ENCODE measurements at regions not wholly inside any gene's neighbourhood (a gene's known extent, or its start where the extent isn't known, plus 50 kb on each side); places are given as distances from the start of the nearest gene placed in this dataset.

DNA sequence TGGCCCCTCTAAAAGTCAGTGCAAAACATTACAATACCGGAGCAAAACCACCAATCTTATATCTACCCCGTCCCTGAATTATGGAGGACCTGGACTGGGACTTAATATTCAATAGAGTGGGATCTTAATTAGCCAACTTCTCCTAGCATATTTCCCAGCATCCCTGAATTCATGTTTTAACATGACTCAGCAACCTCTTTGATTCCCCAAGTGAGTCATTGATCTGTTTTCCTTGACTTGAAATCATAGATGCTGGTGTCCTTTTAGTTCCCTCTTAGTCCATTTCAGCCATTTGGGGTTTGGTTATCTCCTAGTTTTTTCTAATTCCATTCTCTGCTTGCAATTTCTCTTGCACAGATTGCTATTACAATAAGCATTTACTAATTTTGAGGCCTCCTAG lies 677.7 kb upstream of the CELF4 start:
- H3K4me1 ChIP-seq (ENCODE audit: control insufficient read depth in 2 of 2, insufficient read depth in 2 of 2, low read length in 2 of 2) = no peaks in the 10 kb centered on the region
- H3K4me3 ChIP-seq (ENCODE audit: low read length in 2 of 2) = no peak overlapping the region
- no peak overlapping the region for H3K27ac ChIP-seq (ENCODE audit: low read depth in 1 of 2, low read length in 1 of 2)
- WGBS = 94% methylated on average over 2 of the region's 2 CpGs
- no peak for DNase-seq (ENCODE audit: low read depth in 6 of 9, low spot score in 9 of 9)
- no peaks in the 10 kb centered on the region for H3K36me3 ChIP-seq (ENCODE audit: control insufficient read depth in 2 of 2, insufficient read depth in 2 of 2, low read length in 1 of 2)
- no peaks in the 10 kb centered on the region for H3K9me3 ChIP-seq (ENCODE audit: control insufficient read depth in 2 of 2, insufficient read depth in 1 of 2, low read length in 1 of 2)
- no peaks in the 10 kb centered on the region for H3K27me3 ChIP-seq (ENCODE audit: control insufficient read depth in 2 of 2, insufficient read depth in 1 of 2, low read length in 1 of 2)

DNA sequence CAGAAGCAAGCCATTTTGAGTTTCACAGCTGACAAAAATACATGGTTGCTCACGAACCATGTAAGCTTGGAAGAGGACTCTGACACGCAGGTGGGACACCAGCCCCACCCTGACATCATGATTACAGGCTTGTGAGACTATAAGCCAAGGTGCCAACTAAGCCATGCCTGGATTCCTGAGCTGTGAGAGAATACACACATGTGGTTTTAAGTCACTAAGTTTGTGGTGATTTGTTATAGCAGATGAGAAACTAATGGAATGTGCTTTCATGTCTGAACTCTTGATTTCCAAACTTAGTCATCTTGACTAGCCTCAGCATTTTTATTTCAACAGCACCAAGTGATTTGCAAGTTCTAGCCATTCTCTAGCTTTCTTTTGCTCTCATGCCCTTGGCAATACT lies 676.1 kb upstream of the CELF4 start:
- Histone ChIP-seq H3K36me3 (ENCODE audit: control insufficient read depth in 2 of 2, insufficient read depth in 2 of 2, low read length in 1 of 2) (no peaks in the 10 kb centered on the region), H3K4me3 (ENCODE audit: low read length in 2 of 2) (no peak overlapping the region), H3K4me1 (ENCODE audit: control insufficient read depth in 2 of 2, insufficient read depth in 2 of 2, low read length in 2 of 2) (no peaks in the 10 kb centered on the region), H3K27me3 (ENCODE audit: control insufficient read depth in 2 of 2, insufficient read depth in 1 of 2, low read length in 1 of 2) (no peaks in the 10 kb centered on the region), H3K9me3 (ENCODE audit: control insufficient read depth in 2 of 2, insufficient read depth in 1 of 2, low read length in 1 of 2) (no peaks in the 10 kb centered on the region), H3K27ac (ENCODE audit: low read depth in 1 of 2, low read length in 1 of 2) (no peak overlapping the region)
- 88% methylated on average over 2 of the region's 2 CpGs for WGBS
- DNase-seq (ENCODE audit: low read depth in 6 of 9, low spot score in 9 of 9) = no peak

DNA sequence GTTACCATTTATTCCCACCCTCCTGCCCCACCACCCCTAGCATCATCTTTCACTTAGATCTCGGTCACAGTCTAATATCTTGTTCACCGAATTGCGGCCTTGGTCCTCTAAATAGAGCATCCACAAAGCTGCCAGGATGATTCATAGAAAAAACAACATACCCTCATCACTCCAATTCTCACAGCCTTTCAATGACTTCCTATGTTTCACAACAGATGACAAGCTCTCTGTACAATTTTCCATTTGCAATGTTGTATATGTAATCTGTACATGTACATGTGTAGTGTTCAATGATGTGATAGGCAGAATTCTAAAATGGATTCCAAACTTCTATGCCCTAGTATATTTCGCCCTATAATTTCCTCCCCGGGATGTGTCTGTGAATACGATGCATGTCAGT lies 675.6 kb upstream of the CELF4 start:
- Histone ChIP-seq H3K4me3 (ENCODE audit: low read length in 2 of 2) (no peak overlapping the region), H3K36me3 (ENCODE audit: control insufficient read depth in 2 of 2, insufficient read depth in 2 of 2, low read length in 1 of 2) (no peaks in the 10 kb centered on the region), H3K27me3 (ENCODE audit: control insufficient read depth in 2 of 2, insufficient read depth in 1 of 2, low read length in 1 of 2) (no peaks in the 10 kb centered on the region), H3K4me1 (ENCODE audit: control insufficient read depth in 2 of 2, insufficient read depth in 2 of 2, low read length in 2 of 2) (no peaks in the 10 kb centered on the region), H3K9me3 (ENCODE audit: control insufficient read depth in 2 of 2, insufficient read depth in 1 of 2, low read length in 1 of 2) (no peaks in the 10 kb centered on the region), H3K27ac (ENCODE audit: low read depth in 1 of 2, low read length in 1 of 2) (no peak overlapping the region)
- DNase-seq (ENCODE audit: low read depth in 6 of 9, low spot score in 9 of 9) = no peak
- WGBS = 97% methylated on average over 6 of the region's 6 CpGs

DNA sequence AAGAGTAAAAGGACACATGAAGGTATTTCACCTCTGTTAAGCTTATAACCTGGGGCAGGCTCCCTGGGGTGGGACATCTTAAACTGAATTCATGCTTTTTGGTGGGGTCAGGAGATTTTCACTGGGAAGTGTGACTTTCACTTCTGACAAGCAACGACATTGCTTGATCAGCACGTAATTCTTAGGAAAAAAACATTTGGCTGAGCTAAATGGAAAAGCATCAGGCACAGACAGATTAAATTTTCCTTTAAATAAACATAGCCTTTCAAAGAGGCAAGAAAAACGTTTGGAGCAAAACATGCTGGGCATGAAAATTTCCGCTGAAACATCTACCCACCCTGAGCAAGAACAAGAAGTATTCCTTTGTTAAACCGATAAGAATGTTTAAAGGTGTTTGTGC lies 674.0 kb upstream of the CELF4 start:
- Histone ChIP-seq H3K27ac (ENCODE audit: low read depth in 1 of 2, low read length in 1 of 2) (no peak overlapping the region), H3K36me3 (ENCODE audit: control insufficient read depth in 2 of 2, insufficient read depth in 2 of 2, low read length in 1 of 2) (no peaks in the 10 kb centered on the region), H3K27me3 (ENCODE audit: control insufficient read depth in 2 of 2, insufficient read depth in 1 of 2, low read length in 1 of 2) (no peaks in the 10 kb centered on the region), H3K4me3 (ENCODE audit: low read length in 2 of 2) (no peak overlapping the region), H3K4me1 (ENCODE audit: control insufficient read depth in 2 of 2, insufficient read depth in 2 of 2, low read length in 2 of 2) (no peaks in the 10 kb centered on the region), H3K9me3 (ENCODE audit: control insufficient read depth in 2 of 2, insufficient read depth in 1 of 2, low read length in 1 of 2) (no peaks in the 10 kb centered on the region)
- DNase-seq (ENCODE audit: low read depth in 6 of 9, low spot score in 9 of 9) = no peak
- 92% methylated on average over 5 of the region's 5 CpGs for WGBS

DNA sequence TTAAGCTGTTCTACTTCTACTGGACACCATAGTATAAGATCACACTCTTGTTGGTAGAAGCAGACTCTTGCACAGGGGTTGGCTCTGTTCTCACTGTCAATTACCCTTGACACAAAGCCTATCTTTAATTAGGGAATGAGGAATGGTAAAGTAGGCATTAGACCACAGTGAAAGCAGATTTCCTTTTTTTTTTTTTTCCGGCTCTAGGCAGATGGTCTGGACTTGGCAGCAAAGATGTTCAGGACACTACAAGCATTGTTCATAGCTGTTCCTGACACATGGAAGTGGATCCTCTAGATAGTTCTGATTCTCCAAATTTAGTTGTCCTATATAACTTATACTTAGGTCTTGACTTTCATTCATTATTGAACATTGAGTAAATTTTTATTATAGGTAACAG lies 672.2 kb upstream of the CELF4 start:
- H3K27ac ChIP-seq (ENCODE audit: low read depth in 1 of 2, low read length in 1 of 2) = no peak overlapping the region
- H3K4me1 ChIP-seq (ENCODE audit: control insufficient read depth in 2 of 2, insufficient read depth in 2 of 2, low read length in 2 of 2) = no peaks in the 10 kb centered on the region
- H3K27me3 ChIP-seq (ENCODE audit: control insufficient read depth in 2 of 2, insufficient read depth in 1 of 2, low read length in 1 of 2) = no peaks in the 10 kb centered on the region
- H3K4me3 ChIP-seq (ENCODE audit: low read length in 2 of 2) = no peak overlapping the region
- H3K36me3 ChIP-seq (ENCODE audit: control insufficient read depth in 2 of 2, insufficient read depth in 2 of 2, low read length in 1 of 2) = no peaks in the 10 kb centered on the region
- H3K9me3 ChIP-seq (ENCODE audit: control insufficient read depth in 2 of 2, insufficient read depth in 1 of 2, low read length in 1 of 2) = no peaks in the 10 kb centered on the region
- DNase-seq (ENCODE audit: low read depth in 6 of 9, low spot score in 9 of 9) = no peak
- 97% methylated on average over 1 of the region's 1 CpG for WGBS

DNA sequence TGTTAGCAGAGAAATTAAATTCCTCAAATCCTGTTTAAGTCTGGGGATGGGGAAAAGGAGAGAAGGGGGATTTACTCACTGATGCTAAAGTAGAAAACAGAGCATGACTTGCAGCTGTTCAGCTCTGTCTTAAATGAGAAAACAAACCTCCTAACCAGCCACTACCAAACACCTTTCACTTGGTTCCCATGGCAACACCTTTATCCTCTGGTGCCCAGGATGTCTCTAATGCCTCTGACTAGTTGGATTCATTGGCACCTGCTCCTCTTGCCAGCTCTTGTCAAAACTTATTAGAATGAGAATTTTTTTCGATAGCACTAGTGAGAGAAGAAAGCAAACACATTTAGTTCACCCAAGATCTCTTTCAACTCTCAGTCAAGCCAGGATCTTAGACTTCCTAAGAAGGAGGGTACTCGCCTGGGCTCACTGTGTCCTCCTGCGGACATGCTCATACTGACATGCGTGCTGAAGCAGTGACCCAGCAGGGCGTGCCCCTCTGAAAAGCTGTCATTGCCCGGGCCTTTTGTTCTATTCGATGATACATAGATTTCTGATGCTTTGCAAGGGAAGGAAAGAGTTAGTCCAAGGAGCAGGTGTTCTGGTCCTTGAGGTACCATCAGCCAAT lies 656.0 kb upstream of the CELF4 start:
- Histone ChIP-seq H3K4me1 (ENCODE audit: control insufficient read depth in 2 of 2, insufficient read depth in 2 of 2, low read length in 2 of 2) (no peaks in the 10 kb centered on the region), H3K36me3 (ENCODE audit: control insufficient read depth in 2 of 2, insufficient read depth in 2 of 2, low read length in 1 of 2) (no peaks in the 10 kb centered on the region), H3K4me3 (ENCODE audit: low read length in 2 of 2) (no peak overlapping the region), H3K9me3 (ENCODE audit: control insufficient read depth in 2 of 2, insufficient read depth in 1 of 2, low read length in 1 of 2) (no peaks in the 10 kb centered on the region), H3K27me3 (ENCODE audit: control insufficient read depth in 2 of 2, insufficient read depth in 1 of 2, low read length in 1 of 2) (no peaks in the 10 kb centered on the region), H3K27ac (ENCODE audit: low read depth in 1 of 2, low read length in 1 of 2) (no peak overlapping the region)
- DNase-seq (ENCODE audit: low read depth in 6 of 9, low spot score in 9 of 9) = no peak
- WGBS = 95% methylated on average over 7 of the region's 7 CpGs

DNA sequence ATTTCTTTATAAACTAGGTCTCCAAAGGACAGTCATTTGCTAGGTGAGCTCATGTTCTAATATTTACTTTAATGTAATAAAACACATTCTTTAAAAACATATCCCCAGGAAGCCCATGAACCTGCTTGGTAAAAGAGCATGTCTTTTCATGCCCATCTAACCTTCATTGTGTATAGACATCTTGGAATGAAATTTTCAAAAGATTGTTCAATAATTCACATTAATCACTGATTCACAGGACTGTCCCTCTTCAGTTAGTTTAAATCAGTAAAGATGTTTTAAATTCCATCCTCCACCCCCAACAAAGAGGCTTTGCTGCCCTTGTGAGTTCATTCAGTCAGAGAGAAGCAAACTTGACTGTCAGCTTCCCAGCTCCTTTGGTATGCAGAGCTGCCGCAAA lies 633.4 kb upstream of the CELF4 start:
- H3K27ac ChIP-seq (ENCODE audit: low read depth in 1 of 2, low read length in 1 of 2) = no peak overlapping the region
- 92% methylated on average over 1 of the region's 1 CpG for WGBS
- H3K4me3 ChIP-seq (ENCODE audit: low read length in 2 of 2) = no peak overlapping the region
- no peaks in the 10 kb centered on the region for H3K9me3 ChIP-seq (ENCODE audit: control insufficient read depth in 2 of 2, insufficient read depth in 1 of 2, low read length in 1 of 2)
- DNase-seq (ENCODE audit: low read depth in 6 of 9, low spot score in 9 of 9) = no peak
- H3K36me3 ChIP-seq (ENCODE audit: control insufficient read depth in 2 of 2, insufficient read depth in 2 of 2, low read length in 1 of 2) = no peaks in the 10 kb centered on the region
- H3K4me1 ChIP-seq (ENCODE audit: control insufficient read depth in 2 of 2, insufficient read depth in 2 of 2, low read length in 2 of 2) = no peaks in the 10 kb centered on the region
- H3K27me3 ChIP-seq (ENCODE audit: control insufficient read depth in 2 of 2, insufficient read depth in 1 of 2, low read length in 1 of 2) = no peaks in the 10 kb centered on the region

DNA sequence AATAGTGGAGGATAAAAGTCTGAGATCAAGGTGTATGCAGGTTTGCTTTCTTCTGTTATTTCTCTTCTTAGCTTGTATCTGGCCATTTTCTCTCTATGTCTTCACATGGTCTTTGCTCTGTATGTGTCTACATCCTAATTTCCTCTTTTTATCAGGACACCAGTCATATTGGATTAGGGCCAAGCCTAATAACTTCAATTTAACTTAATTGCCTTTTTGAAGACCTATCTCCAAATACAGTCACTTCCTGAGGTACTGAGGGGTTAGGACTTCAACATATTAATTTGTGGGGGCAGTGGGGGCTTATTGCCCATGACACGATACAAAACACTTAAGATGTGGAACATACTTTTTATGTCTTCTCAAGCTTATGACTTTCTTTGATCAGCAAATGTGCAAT lies 632.9 kb upstream of the CELF4 start:
- H3K27me3 ChIP-seq (ENCODE audit: control insufficient read depth in 2 of 2, insufficient read depth in 1 of 2, low read length in 1 of 2) = no peaks in the 10 kb centered on the region
- no peak for DNase-seq (ENCODE audit: low read depth in 6 of 9, low spot score in 9 of 9)
- H3K4me1 ChIP-seq (ENCODE audit: control insufficient read depth in 2 of 2, insufficient read depth in 2 of 2, low read length in 2 of 2) = no peaks in the 10 kb centered on the region
- no peak overlapping the region for H3K4me3 ChIP-seq (ENCODE audit: low read length in 2 of 2)
- H3K9me3 ChIP-seq (ENCODE audit: control insufficient read depth in 2 of 2, insufficient read depth in 1 of 2, low read length in 1 of 2) = no peaks in the 10 kb centered on the region
- no peaks in the 10 kb centered on the region for H3K36me3 ChIP-seq (ENCODE audit: control insufficient read depth in 2 of 2, insufficient read depth in 2 of 2, low read length in 1 of 2)
- 81% methylated on average over 1 of the region's 1 CpG for WGBS
- H3K27ac ChIP-seq (ENCODE audit: low read depth in 1 of 2, low read length in 1 of 2) = no peak overlapping the region

DNA sequence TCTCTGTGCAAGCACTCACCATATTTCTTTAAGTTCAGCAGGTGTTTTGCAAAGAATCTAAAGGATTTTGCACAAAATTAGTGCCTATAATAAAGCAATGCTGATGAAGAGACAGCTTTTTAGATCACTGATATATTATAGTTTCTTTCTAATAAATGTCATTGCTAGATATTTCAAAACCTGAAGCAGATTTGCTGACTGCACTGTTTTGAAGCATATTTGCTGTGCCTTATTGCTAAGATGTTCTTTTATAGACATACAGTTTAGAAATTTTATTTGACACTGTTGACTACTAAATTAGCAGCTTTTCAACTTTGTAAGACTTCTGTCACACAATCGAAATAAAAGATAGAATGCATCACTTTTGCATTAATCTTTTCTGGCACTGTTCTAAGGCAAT lies 620.9 kb upstream of the CELF4 start:
- Histone ChIP-seq H3K36me3 (ENCODE audit: control insufficient read depth in 2 of 2, insufficient read depth in 2 of 2, low read length in 1 of 2) (no peaks in the 10 kb centered on the region), H3K9me3 (ENCODE audit: control insufficient read depth in 2 of 2, insufficient read depth in 1 of 2, low read length in 1 of 2) (no peaks in the 10 kb centered on the region), H3K4me3 (ENCODE audit: low read length in 2 of 2) (no peak overlapping the region), H3K27ac (ENCODE audit: low read depth in 1 of 2, low read length in 1 of 2) (no peak overlapping the region), H3K27me3 (ENCODE audit: control insufficient read depth in 2 of 2, insufficient read depth in 1 of 2, low read length in 1 of 2) (no peaks in the 10 kb centered on the region), H3K4me1 (ENCODE audit: control insufficient read depth in 2 of 2, insufficient read depth in 2 of 2, low read length in 2 of 2) (no peaks in the 10 kb centered on the region)
- 87% methylated on average over 1 of the region's 1 CpG for WGBS
- no peak for DNase-seq (ENCODE audit: low read depth in 6 of 9, low spot score in 9 of 9)

DNA sequence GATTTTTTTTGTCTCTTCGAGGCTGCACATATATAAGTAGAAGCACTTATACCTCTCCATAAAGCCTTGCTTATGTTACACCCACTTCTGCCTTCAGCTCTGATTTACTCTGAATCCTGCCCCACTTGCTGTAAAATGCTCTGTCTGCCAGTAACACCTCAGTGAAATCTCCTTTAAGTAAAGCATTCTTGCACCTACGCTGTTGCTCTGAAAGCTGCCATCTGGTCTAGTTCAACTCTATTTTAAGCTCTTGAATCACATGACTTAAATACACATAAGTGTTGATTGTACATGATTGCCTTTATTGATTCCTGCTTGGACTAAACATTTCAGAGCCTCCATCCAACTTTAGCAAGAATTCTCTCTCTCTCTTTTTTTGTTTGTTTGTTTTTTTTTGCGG lies 609.0 kb upstream of the CELF4 start:
- WGBS = 90% methylated on average over 3 of the region's 3 CpGs
- Histone ChIP-seq H3K36me3 (ENCODE audit: control insufficient read depth in 2 of 2, insufficient read depth in 2 of 2, low read length in 1 of 2) (no peaks in the 10 kb centered on the region), H3K4me1 (ENCODE audit: control insufficient read depth in 2 of 2, insufficient read depth in 2 of 2, low read length in 2 of 2) (no peaks in the 10 kb centered on the region), H3K27me3 (ENCODE audit: control insufficient read depth in 2 of 2, insufficient read depth in 1 of 2, low read length in 1 of 2) (no peaks in the 10 kb centered on the region), H3K4me3 (ENCODE audit: low read length in 2 of 2) (no peak overlapping the region), H3K27ac (ENCODE audit: low read depth in 1 of 2, low read length in 1 of 2) (no peak overlapping the region), H3K9me3 (ENCODE audit: control insufficient read depth in 2 of 2, insufficient read depth in 1 of 2, low read length in 1 of 2) (no peaks in the 10 kb centered on the region)
- DNase-seq (ENCODE audit: low read depth in 6 of 9, low spot score in 9 of 9) = no peak

Data from thymus (tissue), 11 donors.